H1 (cell line): ENCODE measurements at regions not wholly inside any gene's neighbourhood (a gene's known extent, or its start where the extent isn't known, plus 50 kb on each side); places are given as distances from the start of the nearest gene placed in this dataset.

Source experiments
- EP300 ChIP-seq, 2 experiments: IDR thresholded peaks; 1 replicate in 1 of 2; 2 replicates in 1 of 2; pipeline ENCODE4 v1.6.1; 2011 to 2012; ENCODE audit warnings: low read depth in 2 of 2, low read length in 2 of 2, mild to moderate bottlenecking in 2 of 2, borderline replicate concordance in 1 of 2, inconsistent platforms in 1 of 2, moderate library complexity in 1 of 2
- JUND ChIP-seq: IDR thresholded peaks from 2 replicates; pipeline ENCODE4 v1.6.1; 2011; ENCODE audit warnings: mild to moderate bottlenecking, improper control_type of control experiment, low read length
- NRF1 ChIP-seq: IDR thresholded peaks from 2 replicates; pipeline ENCODE4 v1.6.1; 2011; ENCODE audit warnings: mild to moderate bottlenecking, low read depth, low read length, improper control_type of control experiment
- PHF8 ChIP-seq: fragments of 200-600 bp; sonication (generic); conservative IDR thresholded peaks from 2 replicates; pipeline ENCODE4 v1.7.1; 2012; ENCODE audit warnings: low read depth, mild to moderate bottlenecking, inconsistent platforms, low read length, moderate library complexity
- TF ChIP-seq, protein P1 (sequence below), 3 experiments: IDR thresholded peaks; 1 replicate in 2 of 3; 2 replicates in 1 of 3; pipeline versions ENCODE4 v1.5.1 to v1.6.1; 2011; ENCODE audit warnings: low read length in 3 of 3, mild to moderate bottlenecking in 3 of 3, inconsistent platforms in 2 of 3, low read depth in 1 of 3, moderate library complexity in 1 of 3; ENCODE audit not compliant: insufficient read depth in 1 of 3; ENCODE audit errors: control extremely low read depth in 1 of 3

DNA sequence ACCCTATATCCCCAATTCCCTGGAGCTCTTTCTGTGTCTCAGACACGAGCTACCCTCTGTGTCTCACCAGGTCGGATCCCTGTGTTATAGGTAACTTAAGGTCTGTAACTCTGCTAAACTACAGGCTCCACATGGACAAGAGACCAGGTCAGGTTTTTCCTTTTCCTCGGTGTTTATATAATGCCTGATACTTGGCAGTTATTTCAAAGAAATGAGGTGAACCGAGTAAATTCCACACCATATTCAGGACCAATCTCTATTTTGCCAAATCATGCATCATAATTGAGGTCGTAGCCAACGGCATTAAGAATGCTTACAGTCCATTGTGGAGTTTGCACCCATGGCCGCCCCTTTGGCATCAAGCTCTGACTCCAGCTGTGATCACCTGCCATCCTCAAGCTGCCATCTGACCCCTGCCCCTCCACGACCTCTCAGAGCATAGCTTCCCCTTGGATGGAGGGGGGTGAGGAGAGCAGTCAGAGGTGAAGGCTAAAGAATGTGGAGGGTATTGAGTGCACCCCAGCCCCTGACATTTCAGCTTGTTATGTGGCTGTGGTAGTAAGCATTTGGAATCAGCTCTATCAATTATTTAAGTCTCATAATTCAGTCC lies 434.7 kb upstream of the RBFOX1 start:
- TF ChIP-seq, protein P1, sequence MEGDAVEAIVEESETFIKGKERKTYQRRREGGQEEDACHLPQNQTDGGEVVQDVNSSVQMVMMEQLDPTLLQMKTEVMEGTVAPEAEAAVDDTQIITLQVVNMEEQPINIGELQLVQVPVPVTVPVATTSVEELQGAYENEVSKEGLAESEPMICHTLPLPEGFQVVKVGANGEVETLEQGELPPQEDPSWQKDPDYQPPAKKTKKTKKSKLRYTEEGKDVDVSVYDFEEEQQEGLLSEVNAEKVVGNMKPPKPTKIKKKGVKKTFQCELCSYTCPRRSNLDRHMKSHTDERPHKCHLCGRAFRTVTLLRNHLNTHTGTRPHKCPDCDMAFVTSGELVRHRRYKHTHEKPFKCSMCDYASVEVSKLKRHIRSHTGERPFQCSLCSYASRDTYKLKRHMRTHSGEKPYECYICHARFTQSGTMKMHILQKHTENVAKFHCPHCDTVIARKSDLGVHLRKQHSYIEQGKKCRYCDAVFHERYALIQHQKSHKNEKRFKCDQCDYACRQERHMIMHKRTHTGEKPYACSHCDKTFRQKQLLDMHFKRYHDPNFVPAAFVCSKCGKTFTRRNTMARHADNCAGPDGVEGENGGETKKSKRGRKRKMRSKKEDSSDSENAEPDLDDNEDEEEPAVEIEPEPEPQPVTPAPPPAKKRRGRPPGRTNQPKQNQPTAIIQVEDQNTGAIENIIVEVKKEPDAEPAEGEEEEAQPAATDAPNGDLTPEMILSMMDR (IDR thresholded peaks at IDR 0.05; ENCODE audit: control extremely low read depth in 1 of 3, insufficient read depth in 1 of 3, low read depth in 1 of 3, low read length in 3 of 3): no peak
- TF ChIP-seq EP300 (IDR thresholded peaks at IDR 0.05; ENCODE audit: borderline replicate concordance in 1 of 2, low read depth in 2 of 2, low read length in 2 of 2): no peak
- no peak for TF ChIP-seq PHF8
- no peak for TF ChIP-seq NRF1
- TF ChIP-seq JUND: no peak
